Adrenal gland (tissue), 5 donors: ENCODE measurements at regions not wholly inside any gene's neighbourhood (a gene's known extent, or its start where the extent isn't known, plus 50 kb on each side); places are given as distances from the start of the nearest gene placed in this dataset.
"Not testable (repeated sequence)": the region's sequence is repeated elsewhere in the genome, so short reads cannot be mapped to it uniquely, and the experiment has no call there.

Source experiments
- CTCF ChIP-seq, 6 experiments: fragments of 450-650 bp in 4 of 6; fragments of 200-600 bp in 2 of 6; sonication (generic) in 1 of 6; IDR thresholded peaks; 1 replicate in 5 of 6; 2 replicates in 1 of 6; pipeline versions ENCODE4 v1.5.1 to v1.8.0; 2016 to 2021; ENCODE audit warnings: antibody characterized with exemption in 6 of 6, mild to moderate bottlenecking in 2 of 6, moderate library complexity in 1 of 6
- POLR2A ChIP-seq, 2 donors: fragments of 450-650 bp; IDR thresholded peaks; one replicate each; pipeline ENCODE4 v1.6.1; 2017; ENCODE audit warnings: antibody characterized with exemption in 2 of 2, mild to moderate bottlenecking in 2 of 2, moderate library complexity in 1 of 2
- donor health status: DM: no; HTN: no; CAD: no.

- not testable (repeated sequence) for TF ChIP-seq CTCF, POLR2A (IDR thresholded peaks at IDR 0.05)
Measured at GRCh38 chr13:22955147-22955546, 225.6 kb upstream of the SGCG start.
